ENCODE measurements at regions not wholly inside any gene's neighbourhood (a gene's known extent, or its start where the extent isn't known, plus 50 kb on each side); places are given as distances from the start of the nearest gene placed in this dataset.

DNA sequence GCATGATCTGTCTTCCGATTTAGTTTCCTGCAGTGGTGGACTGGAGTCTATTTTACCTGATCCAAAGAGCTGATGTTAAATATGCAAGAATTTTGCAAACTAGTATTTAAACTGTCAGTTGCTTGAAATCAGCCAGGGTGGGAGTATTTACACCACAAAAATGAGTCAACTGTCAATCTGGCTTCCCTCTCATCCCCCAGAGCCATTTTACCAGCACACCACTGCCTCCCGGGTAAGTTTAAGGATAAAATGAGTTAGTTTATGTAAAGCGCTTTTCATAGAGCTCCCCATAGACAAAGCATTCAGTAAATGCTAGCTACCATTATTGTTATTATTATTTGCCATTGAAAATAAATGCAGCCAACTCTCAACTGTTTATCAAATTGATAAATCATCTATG, 106.3 kb upstream of the FRMD6 start:
- TF ChIP-seq, protein P1, sequence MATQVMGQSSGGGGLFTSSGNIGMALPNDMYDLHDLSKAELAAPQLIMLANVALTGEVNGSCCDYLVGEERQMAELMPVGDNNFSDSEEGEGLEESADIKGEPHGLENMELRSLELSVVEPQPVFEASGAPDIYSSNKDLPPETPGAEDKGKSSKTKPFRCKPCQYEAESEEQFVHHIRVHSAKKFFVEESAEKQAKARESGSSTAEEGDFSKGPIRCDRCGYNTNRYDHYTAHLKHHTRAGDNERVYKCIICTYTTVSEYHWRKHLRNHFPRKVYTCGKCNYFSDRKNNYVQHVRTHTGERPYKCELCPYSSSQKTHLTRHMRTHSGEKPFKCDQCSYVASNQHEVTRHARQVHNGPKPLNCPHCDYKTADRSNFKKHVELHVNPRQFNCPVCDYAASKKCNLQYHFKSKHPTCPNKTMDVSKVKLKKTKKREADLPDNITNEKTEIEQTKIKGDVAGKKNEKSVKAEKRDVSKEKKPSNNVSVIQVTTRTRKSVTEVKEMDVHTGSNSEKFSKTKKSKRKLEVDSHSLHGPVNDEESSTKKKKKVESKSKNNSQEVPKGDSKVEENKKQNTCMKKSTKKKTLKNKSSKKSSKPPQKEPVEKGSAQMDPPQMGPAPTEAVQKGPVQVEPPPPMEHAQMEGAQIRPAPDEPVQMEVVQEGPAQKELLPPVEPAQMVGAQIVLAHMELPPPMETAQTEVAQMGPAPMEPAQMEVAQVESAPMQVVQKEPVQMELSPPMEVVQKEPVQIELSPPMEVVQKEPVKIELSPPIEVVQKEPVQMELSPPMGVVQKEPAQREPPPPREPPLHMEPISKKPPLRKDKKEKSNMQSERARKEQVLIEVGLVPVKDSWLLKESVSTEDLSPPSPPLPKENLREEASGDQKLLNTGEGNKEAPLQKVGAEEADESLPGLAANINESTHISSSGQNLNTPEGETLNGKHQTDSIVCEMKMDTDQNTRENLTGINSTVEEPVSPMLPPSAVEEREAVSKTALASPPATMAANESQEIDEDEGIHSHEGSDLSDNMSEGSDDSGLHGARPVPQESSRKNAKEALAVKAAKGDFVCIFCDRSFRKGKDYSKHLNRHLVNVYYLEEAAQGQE (IDR thresholded peaks at IDR 0.05; ENCODE audit: unreplicated experiment): no peak
- TF ChIP-seq ZNF114 (CRISPR knock-in tag; IDR thresholded peaks at IDR 0.05) (no peak), EZH2 (IDR thresholded peaks at IDR 0.05; ENCODE audit: low read depth, unreplicated experiment) (no peak), POLR2AphosphoS5 (IDR thresholded peaks at IDR 0.05; ENCODE audit: low read depth) (no peak), ZNF331 (CRISPR knock-in tag; IDR thresholded peaks at IDR 0.05; ENCODE audit: low read depth) (no peak), CREB1 (CRISPR knock-in tag; IDR thresholded peaks at IDR 0.05; ENCODE audit: low read depth) (no peak), EZH2phosphoT487 (IDR thresholded peaks at IDR 0.05; ENCODE audit: unreplicated experiment) (no peak)
- TF ChIP-seq, protein P2, sequence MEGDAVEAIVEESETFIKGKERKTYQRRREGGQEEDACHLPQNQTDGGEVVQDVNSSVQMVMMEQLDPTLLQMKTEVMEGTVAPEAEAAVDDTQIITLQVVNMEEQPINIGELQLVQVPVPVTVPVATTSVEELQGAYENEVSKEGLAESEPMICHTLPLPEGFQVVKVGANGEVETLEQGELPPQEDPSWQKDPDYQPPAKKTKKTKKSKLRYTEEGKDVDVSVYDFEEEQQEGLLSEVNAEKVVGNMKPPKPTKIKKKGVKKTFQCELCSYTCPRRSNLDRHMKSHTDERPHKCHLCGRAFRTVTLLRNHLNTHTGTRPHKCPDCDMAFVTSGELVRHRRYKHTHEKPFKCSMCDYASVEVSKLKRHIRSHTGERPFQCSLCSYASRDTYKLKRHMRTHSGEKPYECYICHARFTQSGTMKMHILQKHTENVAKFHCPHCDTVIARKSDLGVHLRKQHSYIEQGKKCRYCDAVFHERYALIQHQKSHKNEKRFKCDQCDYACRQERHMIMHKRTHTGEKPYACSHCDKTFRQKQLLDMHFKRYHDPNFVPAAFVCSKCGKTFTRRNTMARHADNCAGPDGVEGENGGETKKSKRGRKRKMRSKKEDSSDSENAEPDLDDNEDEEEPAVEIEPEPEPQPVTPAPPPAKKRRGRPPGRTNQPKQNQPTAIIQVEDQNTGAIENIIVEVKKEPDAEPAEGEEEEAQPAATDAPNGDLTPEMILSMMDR (conservative IDR thresholded peaks at IDR 0.05; ENCODE audit: low read depth in 2 of 2): no peak
- TF ChIP-seq, protein P3, sequence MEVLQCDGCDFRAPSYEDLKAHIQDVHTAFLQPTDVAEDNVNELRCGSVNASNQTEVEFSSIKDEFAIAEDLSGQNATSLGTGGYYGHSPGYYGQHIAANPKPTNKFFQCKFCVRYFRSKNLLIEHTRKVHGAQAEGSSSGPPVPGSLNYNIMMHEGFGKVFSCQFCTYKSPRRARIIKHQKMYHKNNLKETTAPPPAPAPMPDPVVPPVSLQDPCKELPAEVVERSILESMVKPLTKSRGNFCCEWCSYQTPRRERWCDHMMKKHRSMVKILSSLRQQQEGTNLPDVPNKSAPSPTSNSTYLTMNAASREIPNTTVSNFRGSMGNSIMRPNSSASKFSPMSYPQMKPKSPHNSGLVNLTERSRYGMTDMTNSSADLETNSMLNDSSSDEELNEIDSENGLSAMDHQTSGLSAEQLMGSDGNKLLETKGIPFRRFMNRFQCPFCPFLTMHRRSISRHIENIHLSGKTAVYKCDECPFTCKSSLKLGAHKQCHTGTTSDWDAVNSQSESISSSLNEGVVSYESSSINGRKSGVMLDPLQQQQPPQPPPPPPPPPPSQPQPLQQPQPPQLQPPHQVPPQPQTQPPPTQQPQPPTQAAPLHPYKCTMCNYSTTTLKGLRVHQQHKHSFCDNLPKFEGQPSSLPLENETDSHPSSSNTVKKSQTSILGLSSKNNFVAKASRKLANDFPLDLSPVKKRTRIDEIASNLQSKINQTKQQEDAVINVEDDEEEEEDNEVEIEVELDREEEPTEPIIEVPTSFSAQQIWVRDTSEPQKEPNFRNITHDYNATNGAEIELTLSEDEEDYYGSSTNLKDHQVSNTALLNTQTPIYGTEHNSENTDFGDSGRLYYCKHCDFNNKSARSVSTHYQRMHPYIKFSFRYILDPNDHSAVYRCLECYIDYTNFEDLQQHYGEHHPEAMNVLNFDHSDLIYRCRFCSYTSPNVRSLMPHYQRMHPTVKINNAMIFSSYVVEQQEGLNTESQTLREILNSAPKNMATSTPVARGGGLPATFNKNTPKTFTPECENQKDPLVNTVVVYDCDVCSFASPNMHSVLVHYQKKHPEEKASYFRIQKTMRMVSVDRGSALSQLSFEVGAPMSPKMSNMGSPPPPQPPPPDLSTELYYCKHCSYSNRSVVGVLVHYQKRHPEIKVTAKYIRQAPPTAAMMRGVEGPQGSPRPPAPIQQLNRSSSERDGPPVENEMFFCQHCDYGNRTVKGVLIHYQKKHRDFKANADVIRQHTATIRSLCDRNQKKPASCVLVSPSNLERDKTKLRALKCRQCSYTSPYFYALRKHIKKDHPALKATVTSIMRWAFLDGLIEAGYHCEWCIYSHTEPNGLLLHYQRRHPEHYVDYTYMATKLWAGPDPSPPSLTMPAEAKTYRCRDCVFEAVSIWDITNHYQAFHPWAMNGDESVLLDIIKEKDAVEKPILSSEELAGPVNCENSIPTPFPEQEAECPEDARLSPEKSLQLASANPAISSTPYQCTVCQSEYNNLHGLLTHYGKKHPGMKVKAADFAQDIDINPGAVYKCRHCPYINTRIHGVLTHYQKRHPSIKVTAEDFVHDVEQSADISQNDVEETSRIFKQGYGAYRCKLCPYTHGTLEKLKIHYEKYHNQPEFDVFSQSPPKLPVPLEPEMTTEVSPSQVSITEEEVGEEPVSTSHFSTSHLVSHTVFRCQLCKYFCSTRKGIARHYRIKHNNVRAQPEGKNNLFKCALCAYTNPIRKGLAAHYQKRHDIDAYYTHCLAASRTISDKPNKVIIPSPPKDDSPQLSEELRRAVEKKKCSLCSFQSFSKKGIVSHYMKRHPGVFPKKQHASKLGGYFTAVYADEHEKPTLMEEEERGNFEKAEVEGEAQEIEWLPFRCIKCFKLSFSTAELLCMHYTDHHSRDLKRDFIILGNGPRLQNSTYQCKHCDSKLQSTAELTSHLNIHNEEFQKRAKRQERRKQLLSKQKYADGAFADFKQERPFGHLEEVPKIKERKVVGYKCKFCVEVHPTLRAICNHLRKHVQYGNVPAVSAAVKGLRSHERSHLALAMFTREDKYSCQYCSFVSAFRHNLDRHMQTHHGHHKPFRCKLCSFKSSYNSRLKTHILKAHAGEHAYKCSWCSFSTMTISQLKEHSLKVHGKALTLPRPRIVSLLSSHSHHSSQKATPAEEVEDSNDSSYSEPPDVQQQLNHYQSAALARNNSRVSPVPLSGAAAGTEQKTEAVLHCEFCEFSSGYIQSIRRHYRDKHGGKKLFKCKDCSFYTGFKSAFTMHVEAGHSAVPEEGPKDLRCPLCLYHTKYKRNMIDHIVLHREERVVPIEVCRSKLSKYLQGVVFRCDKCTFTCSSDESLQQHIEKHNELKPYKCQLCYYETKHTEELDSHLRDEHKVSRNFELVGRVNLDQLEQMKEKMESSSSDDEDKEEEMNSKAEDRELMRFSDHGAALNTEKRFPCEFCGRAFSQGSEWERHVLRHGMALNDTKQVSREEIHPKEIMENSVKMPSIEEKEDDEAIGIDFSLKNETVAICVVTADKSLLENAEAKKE (CRISPR knock-in tag; IDR thresholded peaks at IDR 0.05): no peak
